ENCODE measurements at regions not wholly inside any gene's neighbourhood (a gene's known extent, or its start where the extent isn't known, plus 50 kb on each side); places are given as distances from the start of the nearest gene placed in this dataset.

- TF ChIP-seq CTCF (IDR thresholded peaks at IDR 0.05) (no peak), POLR2A (IDR thresholded peaks at IDR 0.05) (no peak)
These were observed 86.7 kb upstream of the TMCO5A start for GRCh38 chr15:37847776-37848175.
